Kidney (tissue), 13 donors: ENCODE measurements at regions not wholly inside any gene's neighbourhood (a gene's known extent, or its start where the extent isn't known, plus 50 kb on each side); places are given as distances from the start of the nearest gene placed in this dataset.

Experiments
- DNase-seq, 5 donors: peaks; one replicate each; pipeline ENCODE4 v3.0.0-alpha.2; 2013 to 2020
- FAIRE-seq: peaks from 2 replicates; lab custom pipeline; 2012; peaks lifted over from hg19 to GRCh38; lab: Jason Lieb, UNC
- H3K27ac ChIP-seq, 2 donors: one replicate each; pipeline ENCODE4 v1.7.0; 2013; ENCODE audit warnings: low read depth in 2 of 2, low read length in 2 of 2, inconsistent platforms in 1 of 2
- H3K27me3 ChIP-seq: one replicate; pipeline ENCODE4 v1.7.1; 2013; ENCODE audit warnings: low read length, inconsistent platforms; ENCODE audit not compliant: control insufficient read depth, insufficient read depth
- H3K36me3 ChIP-seq, 3 donors: one replicate each; pipeline versions ENCODE4 v1.7.0 to v1.7.1; 2013; ENCODE audit warnings: low read length in 3 of 3, control low read depth in 1 of 3, inconsistent platforms in 1 of 3; ENCODE audit not compliant: insufficient read depth in 3 of 3, control insufficient read depth in 2 of 3
- H3K4me1 ChIP-seq, 3 donors: one replicate each; pipeline versions ENCODE4 v1.7.0 to v1.7.1; 2013; ENCODE audit warnings: low read length in 3 of 3, inconsistent platforms in 1 of 3, low read depth in 1 of 3; ENCODE audit not compliant: control insufficient read depth in 2 of 3, insufficient read depth in 2 of 3
- H3K4me3 ChIP-seq, 3 donors: one replicate each; pipeline versions ENCODE4 v1.7.0 to v1.8.1; 2013; ENCODE audit warnings: low read length in 3 of 3, control low read depth in 1 of 3, inconsistent platforms in 1 of 3
- H3K9ac ChIP-seq, 3 donors: one replicate each; pipeline versions ENCODE4 v1.7.0 to v1.7.1; 2013; ENCODE audit warnings: low read length in 3 of 3, control low read depth in 1 of 3, inconsistent platforms in 1 of 3
- H3K9me3 ChIP-seq, 3 donors: one replicate each; pipeline versions ENCODE4 v1.7.0 to v1.7.1; 2013; ENCODE audit warnings: low read length in 3 of 3, control low read depth in 1 of 3, inconsistent platforms in 1 of 3; ENCODE audit not compliant: control insufficient read depth in 2 of 3, insufficient read depth in 1 of 3
- CTCF ChIP-seq: IDR thresholded peaks from 3 replicates; pipeline ENCODE4 v1.5.1; 2012; ENCODE audit warnings: mild to moderate bottlenecking, moderate library complexity, borderline replicate concordance; ENCODE audit not compliant: insufficient read depth; ENCODE audit errors: extremely low read depth
- intact Hi-C: fragments of 100-400 bp; cut with DNase I; formaldehyde crosslinking; loops from one replicate; pipeline ENCODE4 v1.11.1; 2022
- donor health status: control.
- donor health status: control.
- donor health status: control.
- donor health status: control.
- donor health status: control.
- donor health status: DM: yes; HTN: yes; CAD: no.
- donor health status: Normal renal cell carcinoma (clear cell type).

GRCh38 chr2:13255485-13255884 lies 538.7 kb downstream of the TRIB2 start:
- no peak for DNase-seq
- TF ChIP-seq CTCF = no peak
- FAIRE-seq = no peak
- no peaks in the 10 kb centered on the region for H3K9me3 ChIP-seq
- intact Hi-C loops = no loop called here
- no peaks in the 10 kb centered on the region for H3K4me1 ChIP-seq
- H3K4me3 ChIP-seq = no peak overlapping the region
- no peak overlapping the region for H3K9ac ChIP-seq
- no peaks in the 10 kb centered on the region for H3K36me3 ChIP-seq
- no peak overlapping the region for H3K27ac ChIP-seq
- no peaks in the 10 kb centered on the region for H3K27me3 ChIP-seq

- DNase-seq (peak in 3 of 5 donors; percentile 24 to 58 (median 36)), FAIRE-seq (no peak)
- Histone ChIP-seq H3K4me3 (no peak overlapping the region), H3K36me3 (no peaks in the 10 kb centered on the region), H3K27ac (no peak overlapping the region), H3K4me1 (no peaks in the 10 kb centered on the region), H3K9me3 (peaks cover 0 to 4% (median 3%) of the 10 kb centered on the region in 3 donors), H3K27me3 (no peaks in the 10 kb centered on the region), H3K9ac (no peak overlapping the region)
- TF ChIP-seq CTCF = no peak
- intact Hi-C loops = no loop called here
These were observed 543.7 kb downstream of the TRIB2 start for GRCh38 chr2:13260402-13260801.

- H3K9me3 ChIP-seq = peaks cover 0 to 4% (median 3%) of the 10 kb centered on the region in 3 donors
- no peak for TF ChIP-seq CTCF
- H3K4me1 ChIP-seq = no peaks in the 10 kb centered on the region
- no peak overlapping the region for H3K9ac ChIP-seq
- DNase-seq (no peak), FAIRE-seq (no peak)
- no peak overlapping the region for H3K27ac ChIP-seq
- no peaks in the 10 kb centered on the region for H3K27me3 ChIP-seq
- intact Hi-C loops = no loop called here
- no peak overlapping the region for H3K4me3 ChIP-seq
- no peaks in the 10 kb centered on the region for H3K36me3 ChIP-seq
These were observed 549.4 kb downstream of the TRIB2 start for GRCh38 chr2:13266166-13266565.

- Histone ChIP-seq H3K27ac (no peak overlapping the region), H3K4me1 (no peaks in the 10 kb centered on the region), H3K9me3 (no peaks in the 10 kb centered on the region), H3K9ac (no peak overlapping the region), H3K4me3 (no peak overlapping the region), H3K36me3 (no peaks in the 10 kb centered on the region), H3K27me3 (no peaks in the 10 kb centered on the region)
- no peak for DNase-seq
- FAIRE-seq = no peak
- intact Hi-C loops = no loop called here
- TF ChIP-seq CTCF = no peak
These were observed 568.0 kb downstream of the TRIB2 start for GRCh38 chr2:13284688-13285087.
